ENCODE measurements at regions not wholly inside any gene's neighbourhood (a gene's known extent, or its start where the extent isn't known, plus 50 kb on each side); places are given as distances from the start of the nearest gene placed in this dataset.

DNA sequence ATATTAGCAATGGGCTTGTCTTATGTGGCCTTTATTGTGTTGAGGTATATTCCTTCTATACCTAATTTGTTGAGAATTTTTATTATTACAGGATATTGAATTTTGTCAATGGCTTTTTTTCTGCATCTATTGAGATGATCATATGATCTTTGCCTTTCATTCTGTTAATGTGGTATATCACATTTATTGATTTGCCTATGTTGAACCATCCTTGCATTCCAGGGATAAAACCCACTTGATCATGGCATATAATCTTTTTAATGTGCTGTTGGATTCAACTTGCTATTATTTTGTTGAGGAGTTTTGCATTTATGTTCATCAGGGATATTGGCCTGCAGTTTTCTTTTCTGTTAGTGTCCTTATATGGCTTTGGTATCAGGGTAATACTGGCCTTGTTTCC, 91.8 kb upstream of the KLF14 start:
- Histone ChIP-seq H3K9me3 (replicated peaks; ENCODE audit: control insufficient read depth, insufficient read depth, low read length) (no peaks in the 10 kb centered on the region), H3K4me1 (ENCODE audit: control insufficient read depth, extremely low read depth, insufficient read depth, low read length) (no peaks in the 10 kb centered on the region), H3K79me2 (ENCODE audit: control insufficient read depth, insufficient read depth, low read length) (no peaks in the 10 kb centered on the region), H3K36me3 (ENCODE audit: control insufficient read depth in 2 of 2, extremely low read depth in 1 of 2, insufficient read depth in 2 of 2, low read length in 2 of 2) (no peaks in the 10 kb centered on the region), H3K27me3 (ENCODE audit: control insufficient read depth in 2 of 2, insufficient read depth in 2 of 2, low read length in 2 of 2) (no peaks in the 10 kb centered on the region), H3K9me1 (replicated peaks; ENCODE audit: control insufficient read depth, extremely low read depth, insufficient read depth, low read length) (no peaks in the 10 kb centered on the region), H3K9ac (replicated peaks; ENCODE audit: extremely low read depth, insufficient read depth, low read length) (no peak overlapping the region), H3K4me2 (ENCODE audit: insufficient read depth, low read length) (no peak overlapping the region), H4K20me1 (replicated peaks; ENCODE audit: control insufficient read depth, extremely low read depth, insufficient read depth, low read length) (no peaks in the 10 kb centered on the region), H2AFZ (ENCODE audit: low read depth, low read length) (no peak overlapping the region), H3K4me3 (replicated peaks in 1 of 3; ENCODE audit: insufficient read depth in 1 of 3, low read depth in 1 of 3, low read length in 3 of 3) (no peak overlapping the region), H3K27ac (ENCODE audit: insufficient read depth, low read depth, low read length) (no peak overlapping the region)
- intact Hi-C loops (cut with micrococcal nuclease) (no loop called here), dilution Hi-C loops (cut with MboI; ENCODE audit: extremely low pct_ligation_motif_present, low sequenced_read_pairs) (no loop called here)
- FAIRE-seq = no peak
- DNase-seq (ENCODE audit: low read depth, low spot score) = no peak
- ChIA-PET CTCF (no interaction called here), POLR2A (no interaction called here)
- TF ChIP-seq, protein P1, sequence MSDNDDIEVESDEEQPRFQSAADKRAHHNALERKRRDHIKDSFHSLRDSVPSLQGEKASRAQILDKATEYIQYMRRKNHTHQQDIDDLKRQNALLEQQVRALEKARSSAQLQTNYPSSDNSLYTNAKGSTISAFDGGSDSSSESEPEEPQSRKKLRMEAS (IDR thresholded peaks at IDR 0.05; ENCODE audit: insufficient read depth, insufficient read length) = no peak
- TF ChIP-seq MYC (IDR thresholded peaks at IDR 0.05; ENCODE audit: low read depth, low read length) (no peak), POLR2A (IDR thresholded peaks at IDR 0.05; ENCODE audit: low read depth, low read length) (no peak), CTCF (IDR thresholded peaks at IDR 0.05; ENCODE audit: extremely low read depth in 1 of 2, insufficient read depth in 1 of 2, low read depth in 1 of 2, low read length in 2 of 2) (no peak), GATA2 (IDR thresholded peaks at IDR 0.05; ENCODE audit: insufficient read depth, insufficient read length, low read depth, low read length) (no peak), JUN (IDR thresholded peaks at IDR 0.05; ENCODE audit: borderline replicate concordance, insufficient read depth, insufficient read length, low read depth) (no peak), EZH2 (IDR thresholded peaks at IDR 0.05; ENCODE audit: borderline replicate concordance, low read depth, low read length, severe bottlenecking) (no peak), POLR2AphosphoS5 (IDR thresholded peaks at IDR 0.05; ENCODE audit: insufficient read depth, low read depth, low read length) (no peak), FOS (IDR thresholded peaks at IDR 0.05; ENCODE audit: borderline replicate concordance, insufficient read depth, low read length) (no peak)
- no TSS peak for BruUV-seq (replicated peaks)
